ENCODE measurements at regions not wholly inside any gene's neighbourhood (a gene's known extent, or its start where the extent isn't known, plus 50 kb on each side); places are given as distances from the start of the nearest gene placed in this dataset.

DNA sequence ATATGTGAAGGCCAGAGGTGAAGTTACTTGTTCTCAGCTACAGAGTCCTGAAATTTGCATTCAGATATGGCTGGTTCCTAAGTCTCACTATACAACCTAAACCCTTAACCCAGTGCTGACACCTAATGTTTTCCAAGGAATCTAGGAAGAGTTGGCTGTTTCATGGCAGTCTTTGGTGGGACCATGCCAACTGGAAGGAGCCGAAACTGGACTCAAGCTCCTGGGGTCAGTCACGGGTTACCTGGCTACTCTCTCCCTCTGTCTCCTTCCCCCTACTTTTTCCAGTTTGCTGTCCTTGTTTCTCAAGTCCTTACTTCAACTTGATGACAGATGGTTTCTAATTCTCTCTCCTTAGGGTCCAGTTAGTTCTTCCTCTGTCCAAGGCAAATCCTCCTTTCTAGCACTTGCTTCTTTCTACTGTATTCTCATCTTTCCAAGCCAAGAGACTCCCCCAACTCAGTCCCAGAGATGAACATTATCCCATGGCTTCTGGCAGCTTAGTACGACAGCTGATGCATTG is 88.6 kb upstream of the COL6A5 start:
- 61 to 82% methylated on average over 3 of the region's 3 CpGs for WGBS, 2 donors
- DNase-seq, result no peak
- Histone ChIP-seq H3K27me3 (no peaks in the 10 kb centered on the region), H3K4me1 (peaks cover 0 to 6% (median 4%) of the 10 kb centered on the region in 3 donors), H3K4me3 (no peak overlapping the region), H3K9me3 (no peaks in the 10 kb centered on the region), H3K27ac (no peak overlapping the region), H3K36me3 (no peaks in the 10 kb centered on the region)
- intact Hi-C loops (cut with DNase I), result no loop called here
- TF ChIP-seq POLR2A (IDR thresholded peaks at IDR 0.05), result no peak
- TF ChIP-seq, protein P1, sequence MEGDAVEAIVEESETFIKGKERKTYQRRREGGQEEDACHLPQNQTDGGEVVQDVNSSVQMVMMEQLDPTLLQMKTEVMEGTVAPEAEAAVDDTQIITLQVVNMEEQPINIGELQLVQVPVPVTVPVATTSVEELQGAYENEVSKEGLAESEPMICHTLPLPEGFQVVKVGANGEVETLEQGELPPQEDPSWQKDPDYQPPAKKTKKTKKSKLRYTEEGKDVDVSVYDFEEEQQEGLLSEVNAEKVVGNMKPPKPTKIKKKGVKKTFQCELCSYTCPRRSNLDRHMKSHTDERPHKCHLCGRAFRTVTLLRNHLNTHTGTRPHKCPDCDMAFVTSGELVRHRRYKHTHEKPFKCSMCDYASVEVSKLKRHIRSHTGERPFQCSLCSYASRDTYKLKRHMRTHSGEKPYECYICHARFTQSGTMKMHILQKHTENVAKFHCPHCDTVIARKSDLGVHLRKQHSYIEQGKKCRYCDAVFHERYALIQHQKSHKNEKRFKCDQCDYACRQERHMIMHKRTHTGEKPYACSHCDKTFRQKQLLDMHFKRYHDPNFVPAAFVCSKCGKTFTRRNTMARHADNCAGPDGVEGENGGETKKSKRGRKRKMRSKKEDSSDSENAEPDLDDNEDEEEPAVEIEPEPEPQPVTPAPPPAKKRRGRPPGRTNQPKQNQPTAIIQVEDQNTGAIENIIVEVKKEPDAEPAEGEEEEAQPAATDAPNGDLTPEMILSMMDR (IDR thresholded peaks at IDR 0.05), result no peak

DNA sequence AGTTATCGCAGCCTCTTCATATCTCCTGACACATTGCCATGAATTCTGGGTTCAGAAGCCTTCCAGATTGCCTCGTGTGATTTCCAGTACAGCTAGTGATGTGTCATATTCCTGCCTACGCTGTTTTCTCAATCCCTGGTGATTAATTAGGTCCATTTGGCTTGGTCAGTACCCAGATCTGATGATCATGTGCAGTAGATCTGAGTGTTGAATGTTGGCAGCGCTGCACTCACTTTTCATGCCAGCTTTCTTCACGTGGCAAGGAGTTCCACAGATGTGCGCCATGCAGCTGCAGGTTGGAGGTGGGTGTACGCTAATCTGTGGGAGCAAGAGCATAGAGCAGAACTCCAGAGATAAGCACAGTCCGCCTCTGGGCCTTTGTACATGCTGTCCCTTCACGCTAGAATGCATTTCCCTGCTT is 86.9 kb upstream of the COL6A5 start:
- no peaks in the 10 kb centered on the region for H3K9me3 ChIP-seq
- WGBS, 2 donors, result 24 to 41% methylated on average over 7 to 8 of the region's 9 CpGs
- H3K27ac ChIP-seq, result no peak overlapping the region
- H3K4me3 ChIP-seq, result no peak overlapping the region
- DNase-seq, result no peak
- no peaks in the 10 kb centered on the region for H3K36me3 ChIP-seq
- intact Hi-C loops (cut with DNase I), result no loop called here
- no peaks in the 10 kb centered on the region for H3K27me3 ChIP-seq
- TF ChIP-seq POLR2A (IDR thresholded peaks at IDR 0.05), result no peak
- TF ChIP-seq, protein P1 (IDR thresholded peaks at IDR 0.05), result no peak
- H3K4me1 ChIP-seq, result peaks cover 0 to 6% (median 4%) of the 10 kb centered on the region in 3 donors

DNA sequence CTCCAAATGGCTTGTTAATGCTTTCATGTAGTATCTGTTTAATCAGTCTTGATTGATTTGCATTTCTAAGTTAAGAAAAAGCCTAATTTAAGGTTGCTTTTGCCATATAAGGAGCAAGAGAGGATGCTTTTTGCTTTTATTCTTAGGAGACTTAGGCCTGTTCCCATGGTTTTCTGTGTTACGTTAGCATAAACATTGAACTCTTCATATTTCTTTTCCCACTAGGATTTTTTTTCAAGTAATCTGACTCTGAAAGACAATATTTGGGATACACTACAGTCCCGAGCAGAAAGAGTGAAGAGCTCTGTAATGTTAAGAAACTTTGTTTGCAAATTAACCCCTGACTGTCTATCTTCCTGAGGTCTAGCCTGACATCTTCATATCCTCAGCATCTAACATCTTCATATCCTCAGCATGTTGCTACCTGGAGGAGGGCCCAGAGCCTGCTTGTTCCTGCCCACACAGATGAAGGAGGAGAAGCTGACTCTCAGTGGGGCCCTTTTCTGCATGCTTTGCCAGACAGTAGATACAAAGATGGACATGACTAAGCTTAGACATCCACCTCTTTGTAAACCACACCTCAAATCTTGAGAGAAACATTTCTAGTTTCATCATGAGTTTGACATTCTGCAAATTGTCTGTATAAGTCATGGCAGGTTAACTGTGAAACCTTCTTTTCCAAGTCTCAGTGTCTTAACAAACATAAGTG is 86.2 kb upstream of the COL6A5 start:
- intact Hi-C loops (cut with DNase I), result no loop called here
- H3K4me3 ChIP-seq, result no peak overlapping the region
- no peaks in the 10 kb centered on the region for H3K9me3 ChIP-seq
- TF ChIP-seq, protein P1 (IDR thresholded peaks at IDR 0.05), result no peak
- TF ChIP-seq POLR2A (IDR thresholded peaks at IDR 0.05), result no peak
- H3K36me3 ChIP-seq, result no peaks in the 10 kb centered on the region
- no peak for DNase-seq
- H3K27me3 ChIP-seq, result no peaks in the 10 kb centered on the region
- 55 to 56% methylated on average over 2 of the region's 2 CpGs for WGBS, 2 donors
- no peak overlapping the region for H3K27ac ChIP-seq
- H3K4me1 ChIP-seq, result peaks cover 0 to 6% (median 4%) of the 10 kb centered on the region in 3 donors

DNA sequence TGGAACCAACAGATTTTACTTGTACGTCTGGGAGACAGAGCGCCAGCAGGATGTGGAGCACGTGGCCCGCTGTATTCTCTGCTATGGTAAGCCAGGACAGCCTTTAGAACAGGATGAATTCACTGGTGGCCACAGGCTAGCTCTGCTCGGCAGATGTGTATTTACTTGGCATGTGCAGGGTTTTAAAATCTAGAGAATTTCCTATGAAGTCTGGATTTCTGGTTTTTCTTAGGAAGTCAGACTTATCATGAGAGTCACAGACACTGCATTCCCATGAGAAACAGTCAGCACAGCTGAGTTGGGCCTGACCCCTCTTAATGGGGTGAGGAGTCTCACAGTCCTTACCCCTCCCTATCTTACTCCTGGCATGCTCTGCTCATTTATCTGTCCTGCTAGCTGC is 84.6 kb upstream of the COL6A5 start:
- H3K4me3 ChIP-seq, result no peak overlapping the region
- H3K4me1 ChIP-seq, result peaks cover 0 to 6% (median 4%) of the 10 kb centered on the region in 3 donors
- intact Hi-C loops (cut with DNase I), result no loop called here
- DNase-seq, result no peak
- no peak overlapping the region for H3K27ac ChIP-seq
- H3K9me3 ChIP-seq, result no peaks in the 10 kb centered on the region
- WGBS, 2 donors, result 71 to 74% methylated on average over 5 of the region's 5 CpGs
- no peaks in the 10 kb centered on the region for H3K36me3 ChIP-seq
- TF ChIP-seq POLR2A (IDR thresholded peaks at IDR 0.05), result no peak
- TF ChIP-seq, protein P1 (IDR thresholded peaks at IDR 0.05), result no peak
- no peaks in the 10 kb centered on the region for H3K27me3 ChIP-seq

DNA sequence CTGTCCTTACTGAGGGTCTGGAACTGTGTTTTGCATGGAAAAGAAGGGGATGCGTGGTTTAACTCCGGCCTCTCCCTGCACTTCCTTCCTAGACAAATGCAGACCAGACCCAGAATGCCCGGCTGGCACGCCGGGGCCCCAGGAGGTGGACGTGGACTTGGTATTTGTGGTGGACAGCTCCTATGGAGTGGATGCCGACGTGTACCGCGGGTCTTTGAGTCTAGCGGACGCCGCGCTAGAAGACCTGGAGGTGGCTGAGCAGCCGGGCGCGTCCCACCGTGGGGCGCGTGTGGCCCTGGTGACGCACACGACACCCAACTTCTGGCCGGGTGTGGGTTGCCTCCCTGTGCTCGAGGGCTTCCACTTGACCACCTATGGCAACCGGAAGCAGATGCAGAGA is 81.8 kb upstream of the COL6A5 start:
- Histone ChIP-seq H3K9me3 (no peaks in the 10 kb centered on the region), H3K36me3 (no peaks in the 10 kb centered on the region), H3K27ac (no peak overlapping the region), H3K4me1 (peaks cover 0 to 6% (median 0%) of the 10 kb centered on the region in 3 donors), H3K27me3 (no peaks in the 10 kb centered on the region), H3K4me3 (no peak overlapping the region)
- TF ChIP-seq, protein P1 (IDR thresholded peaks at IDR 0.05), result no peak
- TF ChIP-seq POLR2A (IDR thresholded peaks at IDR 0.05), result no peak
- 93% methylated on average over 3 of the region's 25 CpGs; no CpG with 5 or more reads in 1 of the 2 donors for WGBS, 2 donors
- no peak for DNase-seq
- intact Hi-C loops (cut with DNase I), result no loop called here
